SU-DHL-6 (cell line): ENCODE measurements at regions not wholly inside any gene's neighbourhood (a gene's known extent, or its start where the extent isn't known, plus 50 kb on each side); places are given as distances from the start of the nearest gene placed in this dataset.

ENCODE experiments used
- EZH2phosphoT487 ChIP-seq: fragments of 200-600 bp; sonication (generic), shearing (Covaris generic); conservative IDR thresholded peaks from 2 replicates; pipeline ENCODE4 v1.6.1; 2018; ENCODE audit warnings: mild to moderate bottlenecking, antibody characterized with exemption, low read length, moderate library complexity, mixed read lengths
- TF ChIP-seq, protein P1 (sequence below): fragments of 200-600 bp; sonication (generic); IDR thresholded peaks from one replicate; pipeline ENCODE4 v1.5.1; 2017; ENCODE audit warnings: antibody characterized with exemption, mild to moderate bottlenecking, low read length, moderate library complexity; ENCODE audit not compliant: insufficient read depth, poor library complexity, severe bottlenecking

DNA sequence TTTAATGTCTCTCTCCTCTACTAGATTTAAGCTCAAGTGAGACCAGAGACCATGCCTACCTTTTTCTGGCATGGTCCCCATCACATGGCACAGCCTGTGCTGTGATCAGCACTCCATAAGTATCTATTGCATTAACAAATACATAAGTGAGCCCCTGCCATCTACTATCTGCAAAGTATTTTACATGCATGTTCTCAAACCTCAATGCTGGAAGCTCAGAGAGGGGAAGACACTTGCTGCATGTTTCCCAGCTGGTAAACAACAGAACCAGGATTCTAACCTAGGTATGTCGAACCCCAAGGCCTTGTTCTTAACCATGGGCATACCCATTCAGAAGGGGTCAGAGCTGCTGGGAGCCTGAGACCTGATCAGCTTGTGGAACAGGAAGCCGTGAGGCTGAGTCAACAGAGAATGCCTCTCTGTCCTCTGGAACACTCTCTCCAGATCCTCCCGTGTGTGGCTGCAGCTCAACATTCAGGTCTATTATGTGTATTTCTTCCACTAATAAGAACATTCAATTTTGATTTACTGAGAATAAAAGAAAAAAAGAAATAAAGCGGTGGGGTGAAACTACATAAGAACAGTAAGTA lies 232.5 kb upstream of the MSX2 start:
- TF ChIP-seq, protein P1, sequence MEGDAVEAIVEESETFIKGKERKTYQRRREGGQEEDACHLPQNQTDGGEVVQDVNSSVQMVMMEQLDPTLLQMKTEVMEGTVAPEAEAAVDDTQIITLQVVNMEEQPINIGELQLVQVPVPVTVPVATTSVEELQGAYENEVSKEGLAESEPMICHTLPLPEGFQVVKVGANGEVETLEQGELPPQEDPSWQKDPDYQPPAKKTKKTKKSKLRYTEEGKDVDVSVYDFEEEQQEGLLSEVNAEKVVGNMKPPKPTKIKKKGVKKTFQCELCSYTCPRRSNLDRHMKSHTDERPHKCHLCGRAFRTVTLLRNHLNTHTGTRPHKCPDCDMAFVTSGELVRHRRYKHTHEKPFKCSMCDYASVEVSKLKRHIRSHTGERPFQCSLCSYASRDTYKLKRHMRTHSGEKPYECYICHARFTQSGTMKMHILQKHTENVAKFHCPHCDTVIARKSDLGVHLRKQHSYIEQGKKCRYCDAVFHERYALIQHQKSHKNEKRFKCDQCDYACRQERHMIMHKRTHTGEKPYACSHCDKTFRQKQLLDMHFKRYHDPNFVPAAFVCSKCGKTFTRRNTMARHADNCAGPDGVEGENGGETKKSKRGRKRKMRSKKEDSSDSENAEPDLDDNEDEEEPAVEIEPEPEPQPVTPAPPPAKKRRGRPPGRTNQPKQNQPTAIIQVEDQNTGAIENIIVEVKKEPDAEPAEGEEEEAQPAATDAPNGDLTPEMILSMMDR, result no peak
- TF ChIP-seq EZH2phosphoT487, result no peak
